Smooth muscle cell of the brain vasculature (primary cell): ENCODE measurements at regions not wholly inside any gene's neighbourhood (a gene's known extent, or its start where the extent isn't known, plus 50 kb on each side); places are given as distances from the start of the nearest gene placed in this dataset.
"Not testable (repeated sequence)": the region's sequence is repeated elsewhere in the genome, so short reads cannot be mapped to it uniquely, and the experiment has no call there.

Experiments used
- DNase-seq: peaks from one replicate; pipeline ENCODE4 v3.0.0-alpha.2; 2012; ENCODE audit warnings: low read depth, low spot score

GRCh38 chr20:17836303-17836861 is 132.2 kb downstream of the SNX5 start:
- peak; percentile 66 for DNase-seq

- no peak for DNase-seq
Observed at GRCh38 chr20:17835934-17836300, 132.7 kb downstream of the SNX5 start.

DNA sequence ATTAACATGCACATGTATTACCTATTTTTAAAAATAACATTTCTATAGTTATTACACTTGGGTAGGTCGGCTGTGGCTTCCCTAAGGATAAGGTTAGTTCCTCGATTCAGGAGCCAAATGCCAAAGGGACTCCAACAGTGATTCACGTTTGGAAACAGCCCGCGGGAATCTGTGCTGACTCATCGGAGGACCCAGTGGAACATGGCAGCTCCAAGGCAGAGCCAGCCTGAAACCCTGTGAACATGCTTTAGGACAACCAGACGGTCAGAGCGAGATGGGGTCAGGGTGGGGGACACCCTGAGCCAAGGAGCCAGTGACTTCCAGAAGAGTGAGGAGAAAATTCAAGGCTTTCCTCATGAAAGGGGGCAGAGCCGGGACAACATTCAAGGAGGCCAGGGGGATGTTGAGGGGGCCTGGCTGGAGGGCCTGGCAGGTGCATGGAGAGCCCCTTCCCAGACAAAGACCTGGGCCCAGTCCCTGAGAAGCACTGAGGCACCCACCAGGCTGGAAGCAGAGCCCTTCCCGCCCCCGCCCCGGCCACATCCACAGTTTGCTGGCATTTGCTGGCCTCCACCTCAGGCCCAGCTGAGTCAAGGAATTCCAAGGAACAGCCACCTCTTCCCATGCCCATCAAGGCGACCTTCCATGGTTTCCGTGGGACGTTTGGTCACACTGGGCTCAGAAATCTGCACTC is 133.2 kb downstream of the SNX5 start:
- DNase-seq, result no peak

DNA sequence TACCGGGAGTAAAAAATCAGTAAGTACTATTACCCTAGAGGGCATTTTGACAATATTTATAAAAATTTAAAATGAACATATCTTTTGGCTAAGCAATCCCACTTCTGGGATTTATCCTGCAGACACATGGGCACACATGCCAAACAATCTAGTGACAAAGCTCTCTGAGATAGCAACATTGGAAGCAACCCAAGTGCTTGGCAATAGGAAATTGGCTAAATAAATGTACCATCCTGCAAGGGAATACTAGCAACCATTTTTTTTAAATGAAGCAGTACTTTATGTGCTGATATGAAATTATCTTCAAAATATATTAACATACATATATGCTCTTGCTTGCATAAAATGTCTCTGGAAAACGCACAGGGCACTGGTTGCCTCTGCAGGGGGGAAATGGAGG is 133.8 kb downstream of the SNX5 start:
- no peak for DNase-seq

DNA sequence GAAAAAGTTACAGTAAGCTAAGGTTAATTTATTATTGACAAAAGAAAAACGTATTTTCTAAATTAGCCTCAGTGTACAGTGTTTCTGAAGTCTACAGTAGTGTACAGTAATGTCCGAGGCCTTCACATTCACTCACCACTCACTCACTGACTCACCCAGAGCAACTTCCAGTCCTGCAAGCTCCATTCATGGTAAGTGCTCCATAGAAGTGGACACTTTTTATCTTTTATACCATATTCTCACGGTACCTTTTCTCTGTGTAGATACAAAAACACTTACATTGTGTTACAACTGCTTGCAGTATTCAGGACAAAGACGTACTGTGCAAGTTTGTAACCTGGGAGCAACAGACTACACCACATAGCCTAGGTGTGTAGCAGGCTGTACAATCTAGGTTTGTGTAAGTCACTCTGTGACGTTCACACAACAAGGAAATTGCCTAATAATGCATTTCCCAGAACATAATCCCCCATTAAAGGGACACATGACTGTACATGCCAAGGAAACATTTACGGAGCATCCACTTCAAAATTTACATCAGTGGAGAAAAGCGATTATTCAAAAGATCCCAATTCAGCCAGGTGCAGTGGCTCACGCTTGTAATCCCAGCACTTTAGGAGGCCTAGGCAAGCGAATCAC is 133.4 kb downstream of the BANF2 start:
- DNase-seq, result no peak

DNA sequence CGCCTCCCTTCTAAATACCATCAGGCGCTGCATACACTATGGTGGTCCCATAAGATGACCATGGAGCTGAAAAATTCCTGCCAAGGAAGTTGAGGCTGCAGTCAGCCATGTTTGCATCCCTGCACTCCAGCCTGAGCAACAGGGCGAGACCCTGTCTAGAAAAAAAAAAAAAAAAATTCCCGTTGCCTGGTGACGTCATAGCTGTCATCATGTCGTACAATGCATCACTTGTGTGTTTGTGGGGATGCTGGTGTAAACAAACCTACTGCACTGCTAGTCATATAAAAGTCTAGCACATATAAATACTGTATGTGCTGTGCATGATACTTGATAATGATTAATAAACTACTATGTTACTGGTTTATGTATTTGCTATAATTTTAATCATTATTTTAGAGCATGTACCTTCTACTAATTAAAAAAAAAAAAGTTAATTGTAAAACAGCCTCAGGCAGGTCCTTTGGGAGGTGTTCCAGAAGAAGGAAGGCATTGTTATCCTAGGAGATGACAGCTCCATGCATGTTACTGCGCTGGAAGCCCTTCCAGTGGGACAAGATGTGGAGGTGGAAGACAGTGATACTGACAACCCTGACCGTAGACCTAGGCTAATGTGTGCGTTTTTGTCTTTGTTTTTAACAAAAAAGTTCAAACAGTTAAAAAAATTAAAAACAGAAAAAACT is 132.6 kb downstream of the BANF2 start:
- DNase-seq, result no peak

DNA sequence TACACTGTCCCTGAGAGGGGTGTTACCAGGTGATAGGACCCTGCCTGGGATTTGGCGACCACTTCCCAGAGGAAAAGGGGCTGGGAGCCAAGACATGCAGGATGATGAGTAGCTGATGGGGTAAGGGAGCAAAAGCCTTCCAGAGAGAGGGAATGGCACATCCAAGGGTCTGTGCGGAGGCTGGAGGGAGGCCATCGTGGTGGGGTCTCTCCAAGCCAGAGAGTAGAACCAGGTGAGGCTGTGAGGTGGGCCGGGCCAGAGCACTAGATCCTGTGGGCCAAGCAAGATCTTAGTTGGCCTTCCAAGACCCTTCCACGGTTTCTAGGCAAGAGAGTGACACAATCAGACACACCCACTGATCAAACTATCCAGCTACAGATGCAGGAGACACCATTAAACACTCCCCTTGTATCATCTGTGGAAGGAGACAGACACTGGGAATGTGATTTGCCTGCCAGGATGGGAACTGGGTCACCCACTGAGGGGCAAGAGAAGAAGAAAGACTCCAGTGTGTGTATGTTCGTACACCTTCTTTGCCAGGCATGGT is 128.9 kb downstream of the BANF2 start:
- no peak for DNase-seq

GRCh38 chr20:17827759-17828559 is 128.2 kb downstream of the BANF2 start:
- no peak for DNase-seq

DNA sequence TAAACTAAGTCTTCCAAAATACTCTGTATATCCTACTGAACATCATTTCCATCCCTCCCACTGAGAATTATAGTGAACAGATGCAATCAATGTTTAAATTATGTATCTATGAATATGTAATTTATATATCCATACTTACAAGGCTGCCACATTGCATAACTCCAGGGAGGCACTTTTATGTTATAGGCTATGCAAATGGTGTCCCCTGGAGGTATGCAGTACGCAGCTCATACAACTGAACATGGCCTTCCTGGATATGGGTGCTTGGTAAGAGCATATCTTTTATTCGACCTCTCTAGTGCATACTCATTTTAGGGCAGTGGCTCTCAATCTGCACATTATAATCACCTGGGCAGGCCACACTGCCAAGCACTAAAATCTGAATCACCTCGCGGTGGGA is 127.3 kb downstream of the BANF2 start:
- no peak for DNase-seq

DNA sequence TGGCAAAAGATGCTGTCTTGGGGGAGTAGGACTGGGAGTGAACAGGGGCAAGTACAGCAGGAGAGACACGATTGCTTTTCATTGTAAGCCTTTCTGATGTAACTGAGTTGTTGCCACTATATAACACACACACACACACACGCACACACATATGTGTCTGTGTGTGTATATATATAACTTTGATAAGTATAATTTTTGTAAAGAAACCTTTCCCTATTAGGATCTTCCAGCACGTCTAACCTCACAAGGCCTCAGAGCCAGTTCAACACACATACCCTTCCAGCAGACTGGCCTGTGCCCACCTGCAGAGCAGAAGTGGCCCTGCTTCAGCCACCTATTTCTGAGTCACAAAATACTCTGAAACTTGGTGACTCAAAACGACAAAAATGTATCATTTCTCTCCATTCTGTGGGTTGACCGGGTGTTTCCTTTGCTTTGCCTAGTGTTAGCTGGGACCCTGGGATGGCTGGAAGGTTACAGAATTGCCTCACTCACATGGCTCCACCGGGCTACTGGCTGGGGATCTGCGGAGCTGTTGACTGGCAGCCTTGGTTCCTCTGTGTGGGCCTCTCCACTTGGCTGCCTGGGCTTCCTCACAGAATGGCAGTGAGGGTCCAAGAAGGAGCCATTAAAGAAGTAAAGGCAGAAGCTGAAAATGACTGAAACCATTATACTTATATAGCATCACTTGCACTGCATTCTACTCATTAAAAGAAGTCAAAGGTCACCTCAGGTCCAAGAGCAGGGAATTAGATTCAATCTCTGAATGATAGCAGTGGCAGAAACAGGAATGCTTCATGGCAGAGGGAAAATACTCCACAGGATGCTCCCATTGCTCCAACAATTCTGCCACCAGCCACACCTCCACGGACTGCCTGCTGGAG is 126.4 kb downstream of the BANF2 start:
- DNase-seq, result no peak

GRCh38 chr20:17825252-17825959 is 125.6 kb downstream of the BANF2 start:
- DNase-seq, result no peak

- no peak for DNase-seq
Observed at GRCh38 chr20:17824676-17825251, 125.0 kb downstream of the BANF2 start.

- DNase-seq, result no peak
Observed at GRCh38 chr20:17823409-17824144, 123.8 kb downstream of the BANF2 start.

GRCh38 chr20:17822540-17823408 is 123.0 kb downstream of the BANF2 start:
- DNase-seq, result no peak

DNA sequence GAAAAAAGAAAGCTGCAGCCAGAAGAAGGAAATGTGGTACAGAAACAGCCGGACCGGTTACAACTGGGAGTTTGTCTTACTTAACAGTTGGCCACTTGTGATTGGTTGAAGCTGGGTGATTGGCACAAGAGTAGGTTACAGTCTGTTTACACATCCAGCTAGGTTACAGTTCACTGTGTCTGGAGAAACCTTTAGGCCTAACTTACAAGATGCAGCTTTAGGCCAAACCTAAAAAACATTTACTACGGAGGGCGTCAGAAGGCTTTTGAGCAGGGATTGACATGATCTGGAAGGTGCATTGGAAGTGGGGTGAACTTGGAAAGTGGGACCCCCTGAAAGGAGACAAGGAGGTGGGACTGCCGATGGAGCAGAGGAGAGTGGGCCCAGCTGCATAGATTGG is 122.3 kb downstream of the BANF2 start:
- no peak for DNase-seq

- not testable (repeated sequence) for DNase-seq
Observed at GRCh38 chr20:17821606-17822005, 121.8 kb downstream of the BANF2 start.

GRCh38 chr20:17819395-17820093 is 119.8 kb downstream of the BANF2 start:
- no peak for DNase-seq
